HCEC 1CT (cell line): ENCODE measurements at regions not wholly inside any gene's neighbourhood (a gene's known extent, or its start where the extent isn't known, plus 50 kb on each side); places are given as distances from the start of the nearest gene placed in this dataset.

Experiments used
- DNase-seq: peaks from one replicate; pipeline ENCODE4 v3.0.0-alpha.2; 2017

GRCh38 chr20:3354247-3354646 is 53.2 kb downstream of the DNAAF9 start:
- DNase-seq: no peak

DNA sequence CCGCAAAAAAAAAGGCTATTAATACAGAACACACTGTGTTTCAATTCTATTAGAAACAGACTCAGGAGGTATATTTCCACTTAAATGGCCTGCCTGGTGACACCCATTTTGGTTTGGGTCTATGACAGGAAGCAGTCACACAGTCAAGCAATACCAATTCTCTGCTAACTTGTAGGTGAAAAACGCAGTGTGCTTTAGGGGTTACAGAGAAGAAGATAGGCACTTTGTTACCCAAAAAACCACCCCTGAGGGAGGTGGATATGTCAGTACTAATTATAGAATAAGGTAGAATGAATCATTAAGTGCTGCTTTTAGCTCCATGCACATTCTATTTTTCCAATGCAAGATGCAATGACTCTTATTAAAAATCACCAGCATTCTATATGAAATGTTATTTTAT is 53.8 kb downstream of the DNAAF9 start:
- DNase-seq: no peak

GRCh38 chr20:3352202-3352601 is 55.3 kb downstream of the DNAAF9 start:
- no peak for DNase-seq

DNA sequence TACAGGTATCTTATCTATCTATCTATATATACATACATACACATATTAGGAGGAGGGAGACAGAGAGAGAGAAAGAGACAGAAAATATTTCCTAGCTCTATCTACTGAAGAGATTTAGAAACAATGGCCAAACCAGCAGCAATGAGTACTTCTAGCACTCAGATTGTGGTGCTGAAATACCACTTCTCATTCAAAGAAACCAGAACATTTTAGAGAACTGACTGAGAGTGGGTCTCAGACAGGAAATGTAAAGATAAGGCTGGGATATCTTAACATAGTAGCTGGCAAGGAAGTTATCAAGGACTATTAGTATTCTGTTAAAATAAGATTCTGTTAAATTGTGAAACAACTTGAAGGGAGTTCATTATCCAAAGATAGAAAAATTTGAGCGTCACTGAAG is 57.0 kb downstream of the DNAAF9 start:
- no peak for DNase-seq

DNA sequence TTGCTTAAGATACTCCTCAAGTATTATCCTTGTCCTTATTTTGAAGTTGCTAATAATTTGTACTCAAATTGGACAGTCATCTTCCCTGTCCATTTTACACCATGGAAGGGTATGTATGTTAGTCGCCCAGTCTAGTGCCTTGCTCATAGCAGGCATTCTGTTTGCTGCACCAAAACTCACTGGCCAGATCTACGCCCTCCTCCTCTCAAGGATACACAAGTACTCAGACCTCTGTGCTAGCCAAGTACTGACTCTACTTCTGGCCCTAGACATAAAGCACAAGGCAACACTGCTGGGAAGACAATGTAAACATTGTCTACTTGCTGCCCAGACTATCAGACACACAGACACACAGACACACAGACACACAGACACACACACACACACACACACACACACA is 57.7 kb downstream of the DNAAF9 start:
- DNase-seq: no peak

- no peak for DNase-seq
Measured at GRCh38 chr20:3342766-3343165, 64.7 kb downstream of the DNAAF9 start.

- DNase-seq: no peak
Measured at GRCh38 chr20:3340443-3340842, 67.0 kb downstream of the DNAAF9 start.

DNA sequence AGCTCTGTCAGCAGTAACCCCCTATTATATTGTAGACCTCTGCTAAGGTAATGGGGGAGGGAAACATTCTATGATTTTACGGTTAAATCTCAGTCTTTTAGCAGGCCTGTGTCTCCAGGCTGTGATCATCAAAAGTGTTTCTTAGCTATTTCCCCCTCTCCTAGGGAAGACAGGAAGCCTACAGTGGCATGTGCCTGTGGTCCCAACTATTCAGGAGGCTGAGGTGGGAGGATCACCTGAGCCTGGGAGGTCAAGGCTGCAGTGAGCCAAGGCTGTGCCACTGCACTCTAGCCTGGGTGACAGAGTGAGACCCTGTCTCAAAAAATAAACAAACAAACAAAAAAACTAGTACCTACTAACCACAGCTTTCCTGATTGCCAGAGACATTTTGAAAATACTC is 67.9 kb downstream of the DNAAF9 start:
- DNase-seq: no peak

GRCh38 chr20:3339076-3339475 is 68.4 kb downstream of the DNAAF9 start:
- DNase-seq: peak; percentile 38

- DNase-seq: no peak
Measured at GRCh38 chr20:3334156-3334943, 73.1 kb downstream of the DNAAF9 start.

DNA sequence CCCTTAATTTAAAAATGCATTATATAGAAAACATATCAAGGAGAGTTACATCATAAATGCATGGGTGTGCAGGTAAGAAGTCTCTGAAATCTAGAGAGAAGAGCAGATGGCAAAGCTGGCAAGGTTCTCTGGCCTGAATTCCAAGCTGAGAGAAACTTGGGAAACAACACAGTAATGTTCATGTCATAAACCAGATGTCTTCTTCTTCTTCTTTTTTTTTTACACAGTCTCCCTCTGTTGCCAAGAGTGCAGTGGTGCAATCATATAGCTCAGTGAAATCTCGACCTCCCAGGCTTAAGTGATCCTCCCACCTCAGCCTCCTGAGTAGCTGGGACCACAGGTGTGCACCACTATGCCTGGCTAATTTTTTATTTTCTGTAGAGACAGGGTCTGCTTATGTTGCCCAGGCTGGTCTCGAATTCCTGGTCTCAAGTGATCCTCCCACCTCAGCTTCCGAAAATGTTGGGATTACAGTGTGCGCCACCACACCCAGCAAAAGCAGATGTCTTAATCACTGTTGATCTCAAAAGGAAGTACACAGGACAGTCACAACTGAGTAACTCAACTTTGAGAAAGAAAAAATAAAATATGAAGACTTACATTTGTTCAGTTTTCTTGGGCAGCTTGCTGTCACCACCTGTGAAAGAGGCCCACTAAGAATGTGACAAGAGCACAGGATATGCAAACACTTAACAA is 77.3 kb downstream of the DNAAF9 start:
- DNase-seq: peak; percentile 62

GRCh38 chr20:3328501-3328900 is 79.0 kb downstream of the DNAAF9 start:
- no peak for DNase-seq

DNA sequence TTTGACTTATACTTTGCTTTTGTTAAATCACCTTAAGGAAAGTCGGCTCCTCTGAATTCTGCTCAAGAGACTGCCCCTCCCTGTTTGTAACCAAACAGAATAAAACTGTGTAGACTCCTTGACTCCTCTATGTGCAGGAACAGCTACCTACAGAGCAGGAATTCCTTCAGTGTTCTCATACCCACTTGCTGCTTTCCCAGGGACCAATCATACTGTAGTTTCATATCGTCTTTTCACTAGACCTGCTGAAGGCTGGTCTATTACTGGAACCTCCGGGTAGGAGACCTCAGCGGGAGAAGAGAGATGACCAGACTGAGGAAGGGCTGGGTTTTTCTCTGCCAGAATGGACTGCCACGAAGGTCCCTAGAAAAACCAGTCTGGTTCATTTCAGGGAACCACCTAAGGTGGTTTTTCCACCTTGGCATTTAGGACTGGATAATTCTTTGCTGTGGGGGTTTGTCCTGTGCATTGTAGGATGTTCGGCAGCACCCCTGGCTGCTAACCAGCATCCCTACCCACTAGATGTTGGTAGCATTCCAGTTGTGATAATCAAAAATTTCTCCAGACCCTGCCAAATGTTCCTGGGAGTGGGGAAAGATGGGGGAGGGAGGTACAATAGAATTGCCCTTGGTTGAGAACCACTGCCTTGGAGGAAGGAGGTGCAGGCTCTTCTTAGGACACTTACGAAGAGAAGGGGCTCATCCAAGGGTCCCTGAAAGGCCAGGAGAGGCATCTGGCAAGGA is 80.5 kb downstream of the DNAAF9 start:
- DNase-seq: no peak

- no peak for DNase-seq
Measured at GRCh38 chr20:3325864-3326263, 81.6 kb downstream of the DNAAF9 start.

GRCh38 chr20:3323398-3323797 is 84.1 kb downstream of the DNAAF9 start:
- DNase-seq: no peak

GRCh38 chr20:3318226-3318884 is 79.4 kb upstream of the SLC4A11 start:
- DNase-seq: no peak

DNA sequence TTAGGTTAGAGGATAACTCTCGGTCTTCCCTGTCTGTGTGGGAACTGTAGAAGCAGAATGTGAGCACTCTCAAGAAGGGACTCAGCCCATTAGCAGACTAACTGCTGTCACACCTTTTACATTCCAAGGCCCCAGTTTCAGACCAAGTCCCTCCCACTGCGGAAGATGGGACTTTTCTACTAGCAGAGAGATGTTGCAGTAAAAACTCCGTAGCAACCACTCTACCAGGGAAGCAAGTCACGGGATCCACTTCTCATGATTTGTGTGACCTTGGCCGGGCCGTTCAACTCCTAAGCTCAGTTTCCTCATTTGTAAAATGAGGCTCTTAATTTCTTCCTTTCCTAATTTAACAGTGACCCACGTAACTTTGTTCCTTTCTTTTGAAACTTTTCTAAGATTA is 77.1 kb upstream of the SLC4A11 start:
- no peak for DNase-seq

GRCh38 chr20:3315136-3315535 is 76.1 kb upstream of the SLC4A11 start:
- DNase-seq: no peak

DNA sequence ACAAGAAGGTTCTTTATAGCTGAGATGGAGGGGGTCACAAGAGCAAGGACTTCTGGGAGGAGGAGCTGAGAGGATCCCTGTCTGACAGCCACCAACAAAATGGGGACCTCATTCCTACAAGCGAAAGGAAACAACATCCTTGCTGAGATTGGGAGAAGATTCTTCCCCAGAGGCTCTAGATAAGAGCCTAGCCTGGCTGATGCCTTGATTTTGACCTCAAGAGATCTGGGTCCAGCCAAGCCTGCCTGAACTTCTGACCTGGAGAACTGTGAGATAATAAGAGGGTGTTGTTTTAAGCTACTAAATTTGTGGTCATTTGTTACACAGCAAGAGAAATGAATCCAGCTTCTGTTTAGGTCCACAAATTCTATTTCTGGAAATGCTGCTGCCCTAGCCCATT is 75.4 kb upstream of the SLC4A11 start:
- no peak for DNase-seq

DNA sequence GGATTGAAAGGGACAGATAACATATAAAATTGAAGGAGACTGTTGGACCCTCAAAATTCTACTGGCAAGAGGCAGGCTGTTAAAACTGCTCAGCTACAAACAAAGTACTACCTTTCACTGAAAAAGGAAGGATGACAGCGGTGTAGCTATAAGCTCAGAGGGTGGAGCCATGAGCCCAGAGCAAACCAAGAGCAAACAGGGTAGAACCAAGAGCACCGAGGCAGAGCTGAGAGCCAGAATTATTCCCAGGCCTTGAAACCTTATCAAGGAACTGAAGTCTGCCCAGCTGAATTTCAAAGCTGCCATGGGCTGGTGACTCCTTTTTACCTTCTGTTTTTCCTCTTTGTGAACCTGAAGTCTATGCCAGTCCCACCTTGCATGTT is 74.7 kb upstream of the SLC4A11 start:
- DNase-seq: no peak

DNA sequence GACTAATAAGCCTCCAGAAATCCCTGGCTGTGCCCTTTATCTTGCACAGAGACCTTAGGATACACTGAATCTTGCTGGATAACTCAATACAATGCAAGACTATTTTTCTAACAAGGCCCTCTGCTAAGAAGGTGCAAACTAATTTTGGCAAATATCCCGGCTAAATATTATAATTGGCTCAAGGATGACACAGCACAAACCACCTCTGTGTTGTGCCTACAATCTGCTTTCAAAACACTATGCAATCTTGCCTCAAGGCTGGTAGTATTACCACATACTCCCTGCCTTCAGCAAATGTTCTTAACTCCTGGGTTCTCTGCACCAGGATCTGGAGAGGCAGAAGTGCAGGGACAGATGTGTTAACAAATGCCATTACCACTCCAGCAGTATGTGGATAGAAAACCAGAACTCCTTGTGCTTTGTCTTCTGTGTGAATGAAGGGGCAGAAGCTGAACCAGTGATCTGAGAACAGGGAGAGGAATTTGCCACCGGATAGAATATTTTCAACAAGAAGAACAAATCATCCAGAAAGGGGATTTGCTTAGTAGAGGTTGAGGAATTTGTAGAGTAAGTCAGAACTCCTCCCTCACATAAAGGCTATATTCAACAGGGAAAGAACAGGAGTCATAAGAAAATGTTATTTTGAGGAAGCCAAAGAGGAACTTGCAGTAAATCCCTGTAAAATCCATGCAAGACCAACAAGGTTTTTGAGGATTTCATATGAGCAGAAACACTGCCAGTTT is 74.1 kb upstream of the SLC4A11 start:
- peak; percentile 8 for DNase-seq

GRCh38 chr20:3311623-3312022 is 72.6 kb upstream of the SLC4A11 start:
- no peak for DNase-seq

DNA sequence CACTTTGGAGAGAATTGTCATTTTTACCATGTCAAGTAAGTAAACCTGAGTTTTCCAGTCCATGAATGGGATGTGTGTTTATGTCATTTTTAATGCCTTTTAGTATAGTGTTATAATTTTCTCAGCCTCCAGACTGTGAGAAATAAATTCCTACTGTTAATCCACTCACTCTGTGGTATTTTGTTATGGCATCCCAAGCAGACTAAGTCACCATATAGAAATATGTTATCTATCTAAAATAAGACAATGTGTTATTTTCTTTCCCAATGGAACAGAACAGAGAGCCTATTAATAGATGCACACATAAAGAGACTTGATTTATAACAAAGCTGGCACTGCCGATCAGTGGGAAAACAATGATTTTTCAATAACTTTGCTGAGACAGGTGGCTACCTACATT is 70.2 kb upstream of the SLC4A11 start:
- no peak for DNase-seq
